Caco-2 (cell line): ENCODE measurements at regions not wholly inside any gene's neighbourhood (a gene's known extent, or its start where the extent isn't known, plus 50 kb on each side); places are given as distances from the start of the nearest gene placed in this dataset.

Experiments
- BruUV-seq: library from RNA; stranded (reverse); fragments of 400-500 nt; replicated peaks from 2 replicates; lab custom pipeline; 2021; lab: Mats Ljungman, UMichigan
- CTCF ChIA-PET: fragments of 300-600 bp; sonication (Branson Sonifier 250); formaldehyde crosslinking; loops from one replicate; lab custom pipeline; 2022; ENCODE audit warnings: antibody characterized with exemption; lab: Charles Lee
- POLR2A ChIA-PET: fragments of 300-600 bp; sonication (Branson Sonifier 250); formaldehyde crosslinking; loops from one replicate; lab custom pipeline; 2022; ENCODE audit warnings: antibody characterized with exemption; lab: Charles Lee
- DNase-seq, 2 experiments: peaks; one replicate each; pipeline versions ENCODE4 v3.0.0 to v3.0.0-alpha.2; 2020 to 2022
- H3K27me3 ChIP-seq: replicated peaks from 2 replicates; pipeline ENCODE4 v1.6.0; 2011; ENCODE audit warnings: low read length; ENCODE audit not compliant: control insufficient read depth, insufficient read depth
- H3K36me3 ChIP-seq: 2 replicates; pipeline ENCODE4 v1.5.1; 2011; ENCODE audit warnings: low read length; ENCODE audit not compliant: control insufficient read depth, insufficient read depth
- H3K4me1 ChIP-seq: fragments of 250-450 bp; sonication (Bioruptor Pico); 2 replicates; pipeline ENCODE4 v1.5.1; 2020; ENCODE audit warnings: mild to moderate bottlenecking
- H3K4me3 ChIP-seq: 2 replicates; pipeline ENCODE4 v1.5.1; 2011; ENCODE audit warnings: low read depth, mild to moderate bottlenecking, control low read depth, low read length
- H3K9me3 ChIP-seq: fragments of 250-450 bp; sonication (Bioruptor Pico); 2 replicates; pipeline ENCODE4 v1.5.1; 2020; ENCODE audit warnings: mild to moderate bottlenecking, moderate library complexity
- H3K27ac Mint-ChIP-seq: one replicate; pipeline ENCODE4 v1.8.0; 2022; ENCODE audit warnings: mixed read lengths; ENCODE audit not compliant: unreplicated experiment
- H3K27me3 Mint-ChIP-seq: one replicate; pipeline ENCODE4 v1.8.0; 2022; ENCODE audit warnings: mixed read lengths; ENCODE audit not compliant: insufficient read depth, unreplicated experiment
- H3K36me3 Mint-ChIP-seq: one replicate; pipeline ENCODE4 v1.8.0; 2022; ENCODE audit warnings: mild to moderate bottlenecking, mixed read lengths; ENCODE audit not compliant: insufficient read depth, unreplicated experiment
- H3K4me1 Mint-ChIP-seq: one replicate; pipeline ENCODE4 v1.8.0; 2022; ENCODE audit warnings: low read depth, mixed read lengths; ENCODE audit not compliant: unreplicated experiment
- H3K4me3 Mint-ChIP-seq: one replicate; pipeline ENCODE4 v1.8.0; 2022; ENCODE audit warnings: mild to moderate bottlenecking, moderate library complexity, mixed read lengths; ENCODE audit not compliant: unreplicated experiment
- H3K9me3 Mint-ChIP-seq: one replicate; pipeline ENCODE4 v1.8.0; 2022; ENCODE audit warnings: mixed read lengths; ENCODE audit not compliant: unreplicated experiment
- intact Hi-C: fragments of 100-400 bp; cut with micrococcal nuclease; formaldehyde crosslinking; loops from one replicate; pipeline ENCODE4 v1.10.0; 2022; ENCODE audit not compliant: unreplicated experiment
- TF ChIP-seq, protein P1 (sequence below), 2 experiments: fragments of 200-600 bp in 1 of 2; IDR thresholded peaks; 1 replicate in 1 of 2; 2 replicates in 1 of 2; pipeline versions ENCODE4 v1.5.1 to v1.8.0; 2011 to 2022; ENCODE audit warnings: antibody characterized with exemption in 1 of 2, control low read depth in 1 of 2, inconsistent platforms in 1 of 2, low read depth in 1 of 2, low read length in 1 of 2, mild to moderate bottlenecking in 1 of 2, moderate library complexity in 1 of 2; ENCODE audit not compliant: insufficient read depth in 1 of 2, severe bottlenecking in 1 of 2, unreplicated experiment in 1 of 2

DNA sequence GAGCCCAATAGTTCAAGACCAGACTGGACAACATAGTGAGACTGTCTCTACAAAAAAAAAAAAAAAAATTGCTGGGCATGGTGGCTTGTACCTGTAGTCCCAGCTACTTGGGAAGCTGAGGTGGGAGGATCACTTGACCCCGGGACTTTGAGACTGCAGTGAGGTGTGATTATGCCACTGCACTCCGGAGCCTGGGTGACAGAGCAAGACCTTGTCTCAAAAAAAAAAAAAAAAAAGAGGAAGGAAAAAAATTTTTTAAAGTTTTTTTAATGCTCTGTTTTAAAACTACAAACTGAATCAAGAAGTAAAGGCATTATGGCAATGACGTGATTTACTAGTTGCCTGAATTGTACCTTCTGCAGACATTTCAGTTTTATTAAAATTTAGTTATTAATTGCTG, 54.5 kb upstream of the ZDBF2 start:
- DNase-seq = no peak
- peaks cover 5% of the 10 kb centered on the region for H3K27me3 Mint-ChIP-seq
- BruUV-seq = no TSS peak

GRCh38 chr2:206220997-206221396, 53.5 kb upstream of the ZDBF2 start:
- H3K27ac Mint-ChIP-seq = no peak overlapping the region

More for the DNA sequence above, 54.5 kb upstream of the ZDBF2 start:
- peaks cover 10% of the 10 kb centered on the region for H3K9me3 Mint-ChIP-seq
- no peaks in the 10 kb centered on the region for H3K4me1 Mint-ChIP-seq
- no peaks in the 10 kb centered on the region for H3K36me3 ChIP-seq
- no peak overlapping the region for H3K27ac Mint-ChIP-seq
- intact Hi-C loops = no loop called here
- ChIA-PET POLR2A (no interaction called here), CTCF (no interaction called here)
- TF ChIP-seq, protein P1, sequence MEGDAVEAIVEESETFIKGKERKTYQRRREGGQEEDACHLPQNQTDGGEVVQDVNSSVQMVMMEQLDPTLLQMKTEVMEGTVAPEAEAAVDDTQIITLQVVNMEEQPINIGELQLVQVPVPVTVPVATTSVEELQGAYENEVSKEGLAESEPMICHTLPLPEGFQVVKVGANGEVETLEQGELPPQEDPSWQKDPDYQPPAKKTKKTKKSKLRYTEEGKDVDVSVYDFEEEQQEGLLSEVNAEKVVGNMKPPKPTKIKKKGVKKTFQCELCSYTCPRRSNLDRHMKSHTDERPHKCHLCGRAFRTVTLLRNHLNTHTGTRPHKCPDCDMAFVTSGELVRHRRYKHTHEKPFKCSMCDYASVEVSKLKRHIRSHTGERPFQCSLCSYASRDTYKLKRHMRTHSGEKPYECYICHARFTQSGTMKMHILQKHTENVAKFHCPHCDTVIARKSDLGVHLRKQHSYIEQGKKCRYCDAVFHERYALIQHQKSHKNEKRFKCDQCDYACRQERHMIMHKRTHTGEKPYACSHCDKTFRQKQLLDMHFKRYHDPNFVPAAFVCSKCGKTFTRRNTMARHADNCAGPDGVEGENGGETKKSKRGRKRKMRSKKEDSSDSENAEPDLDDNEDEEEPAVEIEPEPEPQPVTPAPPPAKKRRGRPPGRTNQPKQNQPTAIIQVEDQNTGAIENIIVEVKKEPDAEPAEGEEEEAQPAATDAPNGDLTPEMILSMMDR (IDR thresholded peaks at IDR 0.05; ENCODE audit: insufficient read depth in 1 of 2, low read depth in 1 of 2, low read length in 1 of 2, severe bottlenecking in 1 of 2, unreplicated experiment in 1 of 2) = no peak
- H3K4me3 ChIP-seq = no peak overlapping the region
- H3K27me3 ChIP-seq = no peaks in the 10 kb centered on the region
- H3K9me3 ChIP-seq = peaks cover 11% of the 10 kb centered on the region
- no peaks in the 10 kb centered on the region for H3K4me1 ChIP-seq
- no peak overlapping the region for H3K4me3 Mint-ChIP-seq
- H3K36me3 Mint-ChIP-seq = no peaks in the 10 kb centered on the region

More at GRCh38 chr2:206220997-206221396, 53.5 kb upstream of the ZDBF2 start:
- TF ChIP-seq, protein P1 (IDR thresholded peaks at IDR 0.05; ENCODE audit: insufficient read depth in 1 of 2, low read depth in 1 of 2, low read length in 1 of 2, severe bottlenecking in 1 of 2, unreplicated experiment in 1 of 2) = no peak
- intact Hi-C loops = no loop called here
- peaks cover 10% of the 10 kb centered on the region for H3K9me3 Mint-ChIP-seq
- no peaks in the 10 kb centered on the region for H3K27me3 ChIP-seq
- no peaks in the 10 kb centered on the region for H3K4me1 Mint-ChIP-seq
- H3K4me1 ChIP-seq = no peaks in the 10 kb centered on the region
- ChIA-PET CTCF (no interaction called here), POLR2A (no interaction called here)
- peaks cover 3% of the 10 kb centered on the region for H3K27me3 Mint-ChIP-seq
- H3K4me3 ChIP-seq = no peak overlapping the region
- no peak for DNase-seq
- peaks cover 11% of the 10 kb centered on the region for H3K9me3 ChIP-seq
- H3K36me3 ChIP-seq = no peaks in the 10 kb centered on the region
- H3K4me3 Mint-ChIP-seq = no peak overlapping the region
- BruUV-seq = no TSS peak
- H3K36me3 Mint-ChIP-seq = no peaks in the 10 kb centered on the region
